ENCODE measurements at regions not wholly inside any gene's neighbourhood (a gene's known extent, or its start where the extent isn't known, plus 50 kb on each side); places are given as distances from the start of the nearest gene placed in this dataset.

DNA sequence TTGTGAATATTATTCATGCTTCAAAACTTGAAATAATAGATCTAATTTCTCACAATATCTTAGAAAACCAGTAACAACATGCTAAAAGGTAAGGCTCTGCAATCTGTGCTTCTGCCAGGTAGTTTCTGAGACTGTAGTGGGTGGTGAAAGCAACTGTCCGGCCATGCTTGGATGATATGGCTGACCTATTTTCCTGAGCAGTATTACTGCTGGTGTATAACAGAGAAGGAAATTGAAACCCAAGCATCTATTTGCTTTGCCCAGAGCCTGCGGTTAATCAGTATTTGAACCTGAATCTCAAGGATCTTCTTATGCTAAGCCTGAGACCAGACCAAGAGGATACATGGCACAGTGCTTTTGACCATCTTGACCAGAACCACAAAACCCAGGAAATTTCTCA lies 563.8 kb downstream of the COL12A1 start:
- no peaks in the 10 kb centered on the region for H3K27me3 Mint-ChIP-seq
- DNase-seq = no peak
- H3K4me3 ChIP-seq (ENCODE audit: low read length) = no peak overlapping the region
- intact Hi-C loops (cut with micrococcal nuclease) = no loop called here
- H3K27ac ChIP-seq (ENCODE audit: low read depth, low read length) = no peak overlapping the region
- ATAC-seq = no peak
- H3K36me3 Mint-ChIP-seq = no peaks in the 10 kb centered on the region
- H3K9me3 Mint-ChIP-seq = peaks cover 0 to 11% (median 3%) of the 10 kb centered on the region in 11 donors
- CTCF ChIA-PET = no interaction called here
- H3K27ac Mint-ChIP-seq = no peak overlapping the region
- H3K36me3 ChIP-seq (ENCODE audit: control insufficient read depth in 2 of 3, insufficient read depth in 3 of 3, low read length in 3 of 3) = no peaks in the 10 kb centered on the region
- POLR2A ChIA-PET = no interaction called here
- H3K27me3 ChIP-seq (ENCODE audit: control insufficient read depth in 2 of 2, insufficient read depth in 2 of 2, low read length in 2 of 2) = no peaks in the 10 kb centered on the region
- H3K4me3 Mint-ChIP-seq = no peak overlapping the region
- no peaks in the 10 kb centered on the region for H3K4me1 ChIP-seq (ENCODE audit: control insufficient read depth in 2 of 2, insufficient read depth in 2 of 2, low read length in 2 of 2)
- H3K9me3 ChIP-seq (ENCODE audit: control insufficient read depth in 2 of 3, low read length in 3 of 3) = no peaks in the 10 kb centered on the region
- no peaks in the 10 kb centered on the region for H3K4me1 Mint-ChIP-seq

DNA sequence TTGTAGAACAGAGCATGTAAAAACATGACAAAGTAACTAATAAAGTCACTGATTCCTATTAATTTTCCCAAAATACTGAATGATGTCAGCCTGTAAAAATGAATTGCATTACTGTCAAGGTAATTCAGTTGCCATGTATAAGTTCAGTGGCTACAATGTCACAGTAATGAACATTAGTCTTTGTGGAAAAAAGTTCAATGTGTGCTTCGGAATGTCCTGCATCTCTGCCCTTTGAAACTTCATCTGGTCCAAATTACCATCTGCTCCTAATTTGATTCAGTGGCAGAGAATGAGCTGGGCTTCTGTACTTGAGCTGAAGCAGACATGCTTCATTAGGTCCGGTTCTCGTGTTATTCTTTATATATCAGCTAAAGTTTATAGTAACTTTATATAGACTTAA lies 567.4 kb downstream of the COL12A1 start:
- Histone ChIP-seq H3K4me1 (ENCODE audit: control insufficient read depth in 2 of 2, insufficient read depth in 2 of 2, low read length in 2 of 2) (no peaks in the 10 kb centered on the region), H3K27ac (ENCODE audit: low read depth, low read length) (no peak overlapping the region), H3K36me3 (ENCODE audit: control insufficient read depth in 2 of 3, insufficient read depth in 3 of 3, low read length in 3 of 3) (no peaks in the 10 kb centered on the region), H3K4me3 (ENCODE audit: low read length) (no peak overlapping the region), H3K9me3 (ENCODE audit: control insufficient read depth in 2 of 3, low read length in 3 of 3) (no peaks in the 10 kb centered on the region), H3K27me3 (ENCODE audit: control insufficient read depth in 2 of 2, insufficient read depth in 2 of 2, low read length in 2 of 2) (no peaks in the 10 kb centered on the region)
- ATAC-seq (no peak), DNase-seq (no peak)
- Mint-ChIP-seq H3K27ac (no peak overlapping the region), H3K4me1 (no peaks in the 10 kb centered on the region), H3K27me3 (no peaks in the 10 kb centered on the region), H3K9me3 (peaks cover 0 to 4% (median 0%) of the 10 kb centered on the region in 11 donors), H3K36me3 (no peaks in the 10 kb centered on the region), H3K4me3 (no peak overlapping the region)
- ChIA-PET POLR2A (no interaction called here), CTCF (interaction anchor here (0.6 to 0.7 kb wide), 2 partner anchors 12 to 433 kb away, joined by 3 read pairs; no protein-coding TSS in a partner anchor)
- intact Hi-C loops (cut with micrococcal nuclease) = no loop called here

DNA sequence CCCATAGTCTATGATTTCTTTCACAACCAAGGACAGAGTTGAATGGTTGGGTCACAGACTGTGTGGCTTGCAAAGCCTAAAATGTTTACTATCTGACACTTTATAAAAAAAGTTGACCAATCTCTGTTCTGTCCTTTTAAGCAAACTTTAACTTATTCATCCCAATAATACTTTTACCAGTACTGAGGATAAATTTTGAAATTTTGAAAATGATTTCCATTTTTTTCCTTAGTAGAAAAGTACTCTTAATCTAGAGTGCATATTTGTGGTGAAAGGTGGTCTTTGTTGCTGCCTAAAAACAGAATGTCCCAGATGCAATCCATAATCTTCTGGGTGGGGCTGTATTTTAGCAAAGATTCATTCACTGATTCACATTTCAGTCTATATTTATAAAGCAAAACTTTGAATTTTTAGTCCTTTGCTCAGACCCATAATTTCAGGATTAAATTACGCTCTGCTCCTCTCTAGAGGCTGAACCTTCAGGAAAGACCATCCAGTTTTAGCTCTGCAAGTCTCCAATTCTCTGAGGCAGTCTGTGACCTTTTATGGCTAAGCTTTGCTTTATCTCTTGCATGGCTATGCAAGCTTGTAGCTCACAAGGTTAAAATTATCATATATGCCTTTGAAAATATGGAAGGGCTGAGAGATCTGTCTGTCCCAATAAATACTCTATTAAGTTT lies 573.5 kb downstream of the COL12A1 start:
- Histone ChIP-seq H3K27me3 (ENCODE audit: control insufficient read depth in 2 of 2, insufficient read depth in 2 of 2, low read length in 2 of 2) (no peaks in the 10 kb centered on the region), H3K36me3 (ENCODE audit: control insufficient read depth in 2 of 3, insufficient read depth in 3 of 3, low read length in 3 of 3) (no peaks in the 10 kb centered on the region), H3K4me3 (ENCODE audit: low read length) (no peak overlapping the region), H3K27ac (ENCODE audit: low read depth, low read length) (no peak overlapping the region), H3K9me3 (ENCODE audit: control insufficient read depth in 2 of 3, low read length in 3 of 3) (no peaks in the 10 kb centered on the region), H3K4me1 (ENCODE audit: control insufficient read depth in 2 of 2, insufficient read depth in 2 of 2, low read length in 2 of 2) (no peaks in the 10 kb centered on the region)
- CTCF ChIA-PET = no interaction called here
- no peak for ATAC-seq
- Mint-ChIP-seq H3K36me3 (no peaks in the 10 kb centered on the region), H3K4me3 (no peak overlapping the region), H3K27me3 (no peaks in the 10 kb centered on the region), H3K9me3 (peaks cover 0 to 15% (median 5%) of the 10 kb centered on the region in 11 donors), H3K27ac (no peak overlapping the region), H3K4me1 (no peaks in the 10 kb centered on the region)
- intact Hi-C loops (cut with micrococcal nuclease) = no loop called here
- POLR2A ChIA-PET = no interaction called here
- no peak for DNase-seq

DNA sequence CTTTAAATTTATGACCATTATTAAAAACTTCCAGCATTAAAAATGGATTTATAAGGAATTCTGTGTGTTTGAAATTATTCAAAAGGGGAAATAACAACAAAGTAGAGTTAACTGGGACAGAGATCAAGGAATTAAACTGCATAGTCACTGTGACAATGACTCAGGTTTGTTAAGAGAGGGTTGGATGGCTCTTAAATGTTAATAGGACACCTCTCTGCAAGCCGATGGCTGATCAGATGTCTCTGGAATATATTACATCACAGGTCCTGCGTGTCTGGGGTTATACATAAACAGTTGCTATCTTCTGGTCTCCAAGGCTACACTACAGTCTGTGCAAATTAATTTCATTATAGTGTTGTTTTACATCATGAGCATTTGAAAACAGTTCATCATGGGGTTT lies 574.3 kb downstream of the COL12A1 start:
- Histone ChIP-seq H3K9me3 (ENCODE audit: control insufficient read depth in 2 of 3, low read length in 3 of 3) (no peaks in the 10 kb centered on the region), H3K36me3 (ENCODE audit: control insufficient read depth in 2 of 3, insufficient read depth in 3 of 3, low read length in 3 of 3) (no peaks in the 10 kb centered on the region), H3K27me3 (ENCODE audit: control insufficient read depth in 2 of 2, insufficient read depth in 2 of 2, low read length in 2 of 2) (no peaks in the 10 kb centered on the region), H3K27ac (ENCODE audit: low read depth, low read length) (no peak overlapping the region), H3K4me3 (ENCODE audit: low read length) (no peak overlapping the region), H3K4me1 (ENCODE audit: control insufficient read depth in 2 of 2, insufficient read depth in 2 of 2, low read length in 2 of 2) (no peaks in the 10 kb centered on the region)
- Mint-ChIP-seq H3K4me3 (no peak overlapping the region), H3K27me3 (no peaks in the 10 kb centered on the region), H3K36me3 (no peaks in the 10 kb centered on the region), H3K9me3 (peaks cover 0 to 20% (median 6%) of the 10 kb centered on the region in 11 donors), H3K27ac (no peak overlapping the region), H3K4me1 (no peaks in the 10 kb centered on the region)
- ATAC-seq = no peak
- CTCF ChIA-PET = no interaction called here
- POLR2A ChIA-PET = no interaction called here
- no peak for DNase-seq
- intact Hi-C loops (cut with micrococcal nuclease) = no loop called here

DNA sequence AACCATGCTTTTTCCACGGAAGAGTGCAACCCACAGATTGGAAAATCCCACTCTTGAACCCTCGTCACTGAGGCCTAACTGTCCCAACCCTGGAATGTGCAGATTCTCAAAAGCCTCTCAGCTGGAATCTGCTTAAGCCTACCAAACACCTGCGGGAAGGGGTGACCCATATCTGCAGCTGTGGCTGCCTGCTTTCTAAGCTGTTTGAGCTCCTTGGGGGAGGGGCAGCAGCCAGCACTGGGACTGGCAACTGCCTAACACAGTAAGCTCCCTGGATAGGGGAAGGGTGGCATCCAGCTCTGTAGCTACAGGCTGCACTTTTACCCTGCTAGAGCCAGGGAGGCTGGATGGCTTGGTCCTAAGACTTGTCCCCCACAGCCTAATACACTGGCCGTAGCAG lies 579.6 kb downstream of the COL12A1 start:
- Mint-ChIP-seq H3K27me3 (peaks cover 0 to 3% (median 0%) of the 10 kb centered on the region in 5 donors), H3K4me3 (no peak overlapping the region), H3K36me3 (no peaks in the 10 kb centered on the region), H3K9me3 (peaks cover 4 to 43% (median 15%) of the 10 kb centered on the region in 11 donors), H3K4me1 (no peaks in the 10 kb centered on the region), H3K27ac (no peak overlapping the region)
- Histone ChIP-seq H3K27me3 (ENCODE audit: control insufficient read depth in 2 of 2, insufficient read depth in 2 of 2, low read length in 2 of 2) (no peaks in the 10 kb centered on the region), H3K9me3 (ENCODE audit: control insufficient read depth in 2 of 3, low read length in 3 of 3) (peaks cover 0 to 8% (median 0%) of the 10 kb centered on the region in 3 experiments), H3K36me3 (ENCODE audit: control insufficient read depth in 2 of 3, insufficient read depth in 3 of 3, low read length in 3 of 3) (no peaks in the 10 kb centered on the region), H3K27ac (ENCODE audit: low read depth, low read length) (no peak overlapping the region), H3K4me3 (ENCODE audit: low read length) (no peak overlapping the region), H3K4me1 (ENCODE audit: control insufficient read depth in 2 of 2, insufficient read depth in 2 of 2, low read length in 2 of 2) (no peaks in the 10 kb centered on the region)
- intact Hi-C loops (cut with micrococcal nuclease) = no loop called here
- ATAC-seq (no peak), DNase-seq (no peak)
- POLR2A ChIA-PET = no interaction called here
- CTCF ChIA-PET = interaction anchor here (0.6 kb wide), 1 partner anchor 12 kb away, joined by 3 read pairs; no protein-coding TSS in a partner anchor

DNA sequence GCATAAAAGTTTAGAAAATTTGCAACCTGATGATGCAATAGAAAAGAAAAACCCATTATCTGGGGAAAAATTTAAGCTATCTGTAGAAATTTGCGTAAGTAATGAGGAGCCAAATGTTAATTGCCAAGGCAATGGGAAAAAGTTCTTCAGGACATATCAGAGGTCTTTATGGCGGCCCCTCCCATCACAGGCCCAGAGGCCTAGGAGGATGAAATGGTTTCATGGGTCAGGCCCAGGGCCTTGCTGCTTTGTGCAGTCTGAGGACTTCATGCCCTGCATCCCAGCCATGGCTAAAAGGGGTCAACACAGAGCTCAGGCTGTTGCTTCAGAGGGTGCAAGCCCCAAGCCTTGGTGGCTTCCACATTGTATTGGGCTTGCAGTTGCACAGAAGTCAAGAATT lies 582.8 kb downstream of the COL12A1 start:
- intact Hi-C loops (cut with micrococcal nuclease) = no loop called here
- Histone ChIP-seq H3K36me3 (ENCODE audit: control insufficient read depth in 2 of 3, insufficient read depth in 3 of 3, low read length in 3 of 3) (no peaks in the 10 kb centered on the region), H3K4me1 (ENCODE audit: control insufficient read depth in 2 of 2, insufficient read depth in 2 of 2, low read length in 2 of 2) (no peaks in the 10 kb centered on the region), H3K4me3 (ENCODE audit: low read length) (no peak overlapping the region), H3K27ac (ENCODE audit: low read depth, low read length) (no peak overlapping the region), H3K27me3 (ENCODE audit: control insufficient read depth in 2 of 2, insufficient read depth in 2 of 2, low read length in 2 of 2) (no peaks in the 10 kb centered on the region), H3K9me3 (ENCODE audit: control insufficient read depth in 2 of 3, low read length in 3 of 3) (peaks cover 0 to 8% (median 0%) of the 10 kb centered on the region in 3 experiments)
- CTCF ChIA-PET = no interaction called here
- H3K4me1 Mint-ChIP-seq = no peaks in the 10 kb centered on the region
- no peak overlapping the region for H3K4me3 Mint-ChIP-seq
- ATAC-seq (no peak), DNase-seq (no peak)
- POLR2A ChIA-PET = no interaction called here
- no peak overlapping the region for H3K27ac Mint-ChIP-seq
- peaks cover 0 to 3% (median 0%) of the 10 kb centered on the region in 5 donors for H3K27me3 Mint-ChIP-seq
- no peaks in the 10 kb centered on the region for H3K36me3 Mint-ChIP-seq
- H3K9me3 Mint-ChIP-seq = peaks cover 4 to 43% (median 15%) of the 10 kb centered on the region in 11 donors

DNA sequence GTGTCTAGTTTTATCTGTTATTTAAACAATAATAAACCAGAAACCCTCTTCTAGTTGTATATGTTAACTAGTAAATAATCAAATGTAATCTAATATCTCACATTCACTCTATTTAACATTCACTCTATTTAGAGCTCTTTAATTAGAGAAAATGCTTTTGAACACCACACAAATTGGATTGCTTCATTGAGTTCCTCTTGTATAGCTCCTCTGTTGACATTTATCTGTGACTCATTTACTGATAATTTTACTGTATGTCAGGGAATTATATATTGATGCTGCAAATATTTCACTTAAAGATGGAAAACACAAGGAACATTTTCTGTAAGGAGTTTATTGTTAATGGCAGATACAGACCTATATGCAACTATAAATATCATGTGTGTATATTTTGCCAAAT lies 594.6 kb downstream of the COL12A1 start:
- Mint-ChIP-seq H3K27me3 (no peaks in the 10 kb centered on the region), H3K27ac (no peak overlapping the region), H3K36me3 (no peaks in the 10 kb centered on the region), H3K9me3 (peaks cover 0 to 9% (median 2%) of the 10 kb centered on the region in 11 donors), H3K4me3 (no peak overlapping the region), H3K4me1 (no peaks in the 10 kb centered on the region)
- Histone ChIP-seq H3K36me3 (ENCODE audit: control insufficient read depth in 2 of 3, insufficient read depth in 3 of 3, low read length in 3 of 3) (no peaks in the 10 kb centered on the region), H3K9me3 (ENCODE audit: control insufficient read depth in 2 of 3, low read length in 3 of 3) (no peaks in the 10 kb centered on the region), H3K4me3 (ENCODE audit: low read length) (no peak overlapping the region), H3K4me1 (ENCODE audit: control insufficient read depth in 2 of 2, insufficient read depth in 2 of 2, low read length in 2 of 2) (no peaks in the 10 kb centered on the region), H3K27ac (ENCODE audit: low read depth, low read length) (no peak overlapping the region), H3K27me3 (ENCODE audit: control insufficient read depth in 2 of 2, insufficient read depth in 2 of 2, low read length in 2 of 2) (no peaks in the 10 kb centered on the region)
- POLR2A ChIA-PET = no interaction called here
- ATAC-seq (no peak), DNase-seq (no peak)
- CTCF ChIA-PET = no interaction called here
- intact Hi-C loops (cut with micrococcal nuclease) = no loop called here

Data from naive thymus-derived CD4-positive, alpha-beta T cell (primary cell).